HG02943 (cell line): ENCODE measurements at regions not wholly inside any gene's neighbourhood (a gene's known extent, or its start where the extent isn't known, plus 50 kb on each side); places are given as distances from the start of the nearest gene placed in this dataset.

Experiments used
- ATAC-seq: cut with Tn5 transposase; IDR thresholded peaks from one replicate; pipeline ENCODE4 v1.9.1; 2021; ENCODE audit warnings: mild to moderate bottlenecking, low read depth, moderate library complexity; ENCODE audit not compliant: unreplicated experiment

DNA sequence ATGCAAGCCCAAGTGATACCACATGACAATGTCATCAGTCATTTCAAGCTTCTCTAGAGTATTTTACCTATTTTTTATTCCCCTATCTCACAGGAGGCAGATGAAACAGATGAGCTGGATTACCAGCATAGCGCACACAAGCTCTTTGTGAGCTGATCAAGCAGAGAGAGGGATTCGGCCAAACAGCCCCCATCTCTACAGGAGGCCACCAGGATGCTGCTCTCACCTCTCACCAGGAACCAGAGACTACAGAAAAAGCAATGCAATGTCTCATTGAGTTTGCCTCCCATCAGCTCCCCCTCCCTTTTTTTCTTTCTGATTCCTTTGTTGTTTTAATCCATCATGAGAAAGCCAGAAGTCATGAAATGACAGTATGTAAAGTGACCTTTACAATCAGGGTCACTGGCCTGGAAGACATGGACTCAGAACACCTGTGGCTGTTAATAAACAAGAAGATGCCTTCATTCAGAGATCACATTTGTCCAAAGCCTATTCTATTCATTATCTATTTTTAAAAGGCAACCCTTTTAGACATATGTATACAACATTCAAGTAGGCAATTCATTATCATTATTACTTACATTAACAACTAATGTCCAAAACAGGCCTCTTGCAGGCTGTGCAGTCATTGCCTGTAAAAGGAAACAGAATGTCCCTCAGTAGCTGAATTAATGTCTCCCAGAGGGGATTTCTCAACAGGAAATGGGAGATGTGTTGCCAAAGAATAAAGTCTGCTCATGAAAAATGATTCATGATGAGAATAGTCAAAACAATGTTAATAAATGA, 656.6 kb downstream of the TBC1D4 start:
- ATAC-seq: no peak

GRCh38 chr13:74820809-74821208, 661.2 kb downstream of the TBC1D4 start:
- no peak for ATAC-seq

DNA sequence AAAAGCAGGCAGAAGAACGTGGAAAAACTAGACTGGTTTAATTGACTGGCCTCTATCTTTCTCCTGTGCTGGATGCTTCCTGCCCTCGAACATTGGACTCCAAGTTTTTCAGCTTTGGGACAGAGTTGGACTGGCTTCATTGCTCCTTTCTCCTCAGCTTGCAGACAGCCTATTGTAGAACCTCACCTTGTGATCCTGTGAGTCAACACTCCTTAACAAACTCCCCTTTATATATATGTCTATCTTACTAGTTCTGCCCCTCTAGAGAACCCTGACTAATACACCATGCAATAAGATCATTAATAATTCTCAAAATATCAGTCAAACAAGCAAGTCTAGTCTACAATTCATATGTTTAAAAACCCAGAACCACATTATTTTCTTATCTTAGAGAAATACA, 662.4 kb downstream of the TBC1D4 start:
- no peak for ATAC-seq

DNA sequence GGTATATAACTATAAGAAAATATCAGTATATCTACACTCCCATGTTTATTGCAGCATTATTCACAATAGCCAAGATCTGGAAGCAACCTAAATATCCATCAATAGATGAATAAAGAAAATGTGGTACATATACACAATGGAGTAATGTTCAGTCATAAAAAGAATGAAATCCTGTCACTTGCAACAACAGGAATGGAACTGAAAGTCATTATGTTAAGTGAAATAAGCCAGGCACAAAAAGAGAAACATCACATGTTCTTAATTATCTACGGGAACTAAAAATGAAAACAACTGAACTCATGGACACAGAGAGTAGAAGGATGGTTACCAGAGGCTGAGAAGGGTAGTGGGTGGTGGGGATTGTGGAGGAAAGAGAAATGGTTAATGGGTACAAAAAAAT, 665.2 kb downstream of the TBC1D4 start:
- ATAC-seq: no peak

- no peak for ATAC-seq
These were observed 662.0 kb upstream of the KLF12 start for GRCh38 chr13:74796157-74796556.

DNA sequence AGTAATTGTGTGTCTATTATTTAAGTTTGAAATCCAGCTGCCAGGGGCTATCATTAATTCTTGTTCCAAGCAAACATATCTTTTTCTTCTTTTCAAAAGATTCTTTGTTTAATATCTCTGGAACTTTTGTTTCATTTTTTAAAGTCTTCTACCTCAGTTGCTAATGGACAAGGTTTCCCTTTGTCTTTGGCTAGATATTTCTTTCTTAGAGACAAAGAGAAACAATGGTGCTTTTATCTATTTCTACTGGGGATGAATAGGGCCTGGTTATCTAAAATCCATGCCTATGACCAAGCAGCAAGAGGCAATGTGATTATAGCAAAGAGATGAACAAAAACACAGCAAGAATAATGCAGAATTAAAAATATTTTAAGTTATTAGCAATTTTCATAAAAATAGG, 661.3 kb upstream of the KLF12 start:
- ATAC-seq: no peak

DNA sequence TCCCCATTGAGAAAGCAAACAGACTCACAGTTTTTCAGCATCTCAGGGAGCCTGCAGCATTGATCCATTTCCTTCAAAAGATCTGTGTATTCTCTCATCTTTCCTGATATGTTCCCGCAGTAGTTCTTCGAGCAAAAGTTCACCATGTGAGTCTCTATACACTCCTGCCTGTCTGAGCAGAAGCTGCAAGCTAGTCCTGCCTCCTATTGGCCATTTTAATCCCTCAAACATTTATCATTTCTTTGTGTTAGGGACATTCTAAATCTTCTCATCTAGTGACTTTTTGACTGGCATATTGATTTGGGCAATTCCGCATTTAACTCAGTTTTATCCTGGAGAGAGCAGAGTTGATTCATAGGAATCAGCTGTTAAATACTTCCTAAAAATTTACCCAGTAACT, 660.4 kb upstream of the KLF12 start:
- no peak for ATAC-seq

- no peak for ATAC-seq
These were observed 659.9 kb upstream of the KLF12 start for GRCh38 chr13:74794147-74794546.

GRCh38 chr13:74784959-74785358, 650.8 kb upstream of the KLF12 start:
- no peak for ATAC-seq

GRCh38 chr13:74778946-74779345, 644.7 kb upstream of the KLF12 start:
- no peak for ATAC-seq

DNA sequence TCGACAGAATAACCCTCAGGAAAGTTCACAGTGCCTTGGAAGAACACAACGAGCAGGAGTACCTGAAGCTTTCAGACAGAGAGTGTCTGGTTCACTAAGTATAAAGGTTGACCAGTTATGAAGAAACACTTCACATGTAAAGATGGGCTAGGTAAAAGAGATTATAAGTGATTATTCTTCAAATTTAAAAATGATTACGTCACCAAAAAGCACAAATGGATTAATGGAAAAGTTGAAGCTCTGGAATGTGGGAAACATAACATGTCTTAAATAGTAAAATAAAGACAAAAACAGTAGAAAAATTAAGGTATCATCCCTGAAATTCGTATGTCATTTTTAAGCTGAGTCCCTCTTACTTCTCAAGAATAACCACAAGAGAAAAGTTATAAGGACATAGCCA, 643.9 kb upstream of the KLF12 start:
- no peak for ATAC-seq

DNA sequence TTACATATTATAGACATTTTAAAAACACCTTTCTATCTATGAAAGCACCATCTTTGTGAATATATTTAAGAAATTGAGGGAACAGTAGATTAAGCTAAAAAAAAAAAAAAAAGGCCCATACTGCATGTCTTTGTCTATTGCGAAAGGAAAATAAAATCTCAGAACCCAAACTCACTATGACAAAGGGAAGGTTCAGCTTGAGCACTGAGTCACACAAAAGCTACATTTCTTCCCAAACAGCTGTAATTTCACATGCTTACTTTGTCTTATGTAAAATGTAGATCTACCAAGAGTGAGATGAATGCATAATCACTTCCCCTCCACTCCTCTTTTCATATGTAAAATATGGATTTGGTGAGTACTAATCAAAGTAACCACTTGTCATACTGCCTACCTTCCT, 640.1 kb upstream of the KLF12 start:
- no peak for ATAC-seq

- ATAC-seq: no peak
These were observed 639.0 kb upstream of the KLF12 start for GRCh38 chr13:74773248-74773647.

DNA sequence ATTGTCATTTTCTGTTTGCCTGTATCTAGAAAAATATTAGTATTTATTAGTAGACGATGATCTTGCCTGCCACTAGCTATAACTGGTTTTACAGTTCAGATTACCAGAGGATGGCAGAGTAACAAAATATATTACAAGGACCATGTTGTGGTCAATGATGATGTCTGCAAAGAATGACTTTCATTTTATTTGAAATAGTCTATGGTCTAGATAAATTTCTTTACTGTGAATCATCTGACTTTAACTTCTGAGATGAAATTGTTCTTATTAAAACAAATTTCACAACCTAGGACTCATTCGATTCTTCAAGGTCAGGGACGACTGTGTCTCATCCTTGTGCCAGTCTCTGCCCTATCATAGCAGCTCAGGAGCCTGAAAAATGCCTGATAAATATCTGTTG, 637.8 kb upstream of the KLF12 start:
- ATAC-seq: no peak

DNA sequence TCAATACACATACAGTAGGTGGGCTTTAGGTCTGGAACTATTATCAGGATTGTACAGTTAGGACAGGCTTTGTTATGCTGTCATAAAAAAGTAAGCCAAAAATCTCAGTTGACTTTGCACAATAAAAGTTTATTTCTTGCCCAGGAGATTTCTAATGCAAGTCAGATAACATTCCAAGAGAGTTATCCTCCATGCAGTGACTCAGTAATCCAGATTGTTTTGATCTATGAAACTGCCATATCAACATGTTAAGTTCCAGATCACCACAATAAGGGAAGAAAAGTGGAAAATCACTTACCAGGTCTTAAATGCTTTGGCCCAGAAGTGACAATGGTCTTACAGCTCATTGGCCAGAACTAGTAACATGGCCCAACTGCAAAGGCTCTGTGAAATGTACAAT, 636.2 kb upstream of the KLF12 start:
- ATAC-seq: no peak

DNA sequence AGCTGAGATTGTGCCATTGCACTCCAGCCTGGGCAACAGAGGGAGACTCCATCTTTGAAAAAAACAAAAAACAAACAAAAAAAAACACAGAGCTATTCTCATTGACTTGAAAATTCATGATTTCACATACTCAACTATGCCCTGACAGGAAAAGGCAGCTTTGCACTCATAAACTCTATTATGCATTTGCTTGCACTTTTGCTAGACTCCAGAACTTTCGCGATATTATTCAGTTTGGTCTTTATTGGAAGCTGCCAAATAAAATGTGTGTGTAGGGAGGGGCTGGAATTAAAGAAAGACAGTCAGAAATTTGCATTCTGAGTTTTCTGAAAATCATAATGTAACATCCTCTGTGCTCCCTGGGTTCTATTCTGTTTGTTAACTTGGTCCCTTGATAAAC, 635.1 kb upstream of the KLF12 start:
- ATAC-seq: no peak

GRCh38 chr13:74768521-74769085, 634.4 kb upstream of the KLF12 start:
- ATAC-seq: no peak

GRCh38 chr13:74767050-74767449, 632.8 kb upstream of the KLF12 start:
- ATAC-seq: no peak

- ATAC-seq: no peak
These were observed 631.8 kb upstream of the KLF12 start for GRCh38 chr13:74765955-74766354.

DNA sequence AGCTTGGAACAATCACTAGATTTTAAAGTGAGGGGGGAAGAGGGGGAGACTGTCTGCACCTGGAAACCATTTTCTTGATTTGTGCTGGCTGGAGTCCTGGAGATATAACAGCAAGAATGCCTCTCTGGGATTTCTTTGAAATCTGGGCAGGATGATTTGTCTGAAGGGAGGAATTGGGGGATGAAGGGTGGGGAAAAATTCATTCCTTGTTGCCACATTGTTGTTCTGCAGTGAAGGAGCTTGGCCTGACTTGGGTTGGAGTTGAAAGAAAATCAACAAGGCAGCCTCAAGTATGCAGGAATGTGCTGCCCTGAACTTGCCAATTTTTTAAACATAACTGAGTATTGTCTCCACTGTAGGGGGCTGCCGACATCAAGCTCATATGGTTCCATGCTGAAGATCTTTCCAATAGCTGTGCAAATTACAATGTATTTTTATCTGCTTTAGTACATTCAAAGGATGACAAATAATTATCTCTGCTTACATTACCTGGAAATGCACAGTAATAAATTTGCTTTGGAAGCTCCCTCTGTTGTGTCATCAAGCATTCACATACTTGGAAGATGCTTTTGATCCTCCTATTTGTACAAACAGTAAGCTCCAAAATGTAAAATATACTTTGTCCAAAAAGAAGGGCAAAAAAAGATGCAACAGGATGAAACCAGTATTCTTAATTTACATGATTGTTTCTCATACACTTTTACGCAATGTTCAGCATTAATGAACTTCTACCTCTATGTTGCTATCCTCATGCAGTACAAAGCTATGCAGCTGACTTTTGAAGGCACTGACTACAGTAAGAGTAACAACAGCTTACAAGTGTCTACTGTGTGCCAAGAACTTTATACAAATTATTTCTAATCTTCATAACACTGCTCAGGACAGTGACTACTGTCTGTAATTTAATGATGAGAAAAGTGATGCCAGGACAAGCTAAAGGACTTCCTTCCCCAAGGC, 627.9 kb upstream of the KLF12 start:
- ATAC-seq: no peak

GRCh38 chr13:74758188-74758587, 624.0 kb upstream of the KLF12 start:
- ATAC-seq: no peak
